Peyer's patch (tissue), 4 donors: ENCODE measurements at regions not wholly inside any gene's neighbourhood (a gene's known extent, or its start where the extent isn't known, plus 50 kb on each side); places are given as distances from the start of the nearest gene placed in this dataset.

Source experiments
- POLR2A ChIP-seq, 2 donors: fragments of 450-650 bp; IDR thresholded peaks; one replicate each; pipeline ENCODE4 v1.5.1; 2017; ENCODE audit warnings: antibody characterized with exemption in 2 of 2, mild to moderate bottlenecking in 2 of 2, moderate library complexity in 2 of 2
- TF ChIP-seq, protein P1 (sequence below), 6 experiments: fragments of 450-650 bp in 4 of 6; fragments of 200-600 bp in 2 of 6; sonication (generic) in 1 of 6; IDR thresholded peaks; one replicate each; pipeline ENCODE4 v1.5.1; 2017 to 2019; ENCODE audit warnings: antibody characterized with exemption in 6 of 6, mild to moderate bottlenecking in 3 of 6, moderate library complexity in 1 of 6

DNA sequence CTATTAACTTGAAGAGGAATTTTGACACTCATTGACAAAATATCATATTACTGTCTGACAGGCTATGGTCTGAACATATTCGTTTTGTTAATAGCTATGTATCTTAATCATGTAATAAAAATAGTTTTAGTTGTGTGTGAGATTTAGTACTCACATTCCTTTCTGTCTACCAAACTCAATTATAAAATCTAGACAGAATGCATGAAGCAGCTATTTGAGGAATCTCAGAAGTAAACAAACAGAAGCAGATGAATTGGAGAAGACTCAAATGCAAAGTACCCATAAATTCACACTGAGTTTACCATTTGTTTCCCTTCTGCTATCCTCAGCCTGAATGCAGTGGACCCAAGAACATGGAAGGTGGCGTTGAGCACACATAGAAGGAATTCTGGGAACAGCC lies 841.6 kb upstream of the AADAT start:
- no peak for TF ChIP-seq POLR2A (IDR thresholded peaks at IDR 0.05)
- TF ChIP-seq, protein P1, sequence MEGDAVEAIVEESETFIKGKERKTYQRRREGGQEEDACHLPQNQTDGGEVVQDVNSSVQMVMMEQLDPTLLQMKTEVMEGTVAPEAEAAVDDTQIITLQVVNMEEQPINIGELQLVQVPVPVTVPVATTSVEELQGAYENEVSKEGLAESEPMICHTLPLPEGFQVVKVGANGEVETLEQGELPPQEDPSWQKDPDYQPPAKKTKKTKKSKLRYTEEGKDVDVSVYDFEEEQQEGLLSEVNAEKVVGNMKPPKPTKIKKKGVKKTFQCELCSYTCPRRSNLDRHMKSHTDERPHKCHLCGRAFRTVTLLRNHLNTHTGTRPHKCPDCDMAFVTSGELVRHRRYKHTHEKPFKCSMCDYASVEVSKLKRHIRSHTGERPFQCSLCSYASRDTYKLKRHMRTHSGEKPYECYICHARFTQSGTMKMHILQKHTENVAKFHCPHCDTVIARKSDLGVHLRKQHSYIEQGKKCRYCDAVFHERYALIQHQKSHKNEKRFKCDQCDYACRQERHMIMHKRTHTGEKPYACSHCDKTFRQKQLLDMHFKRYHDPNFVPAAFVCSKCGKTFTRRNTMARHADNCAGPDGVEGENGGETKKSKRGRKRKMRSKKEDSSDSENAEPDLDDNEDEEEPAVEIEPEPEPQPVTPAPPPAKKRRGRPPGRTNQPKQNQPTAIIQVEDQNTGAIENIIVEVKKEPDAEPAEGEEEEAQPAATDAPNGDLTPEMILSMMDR (IDR thresholded peaks at IDR 0.05): no peak
